ENCODE measurements at regions not wholly inside any gene's neighbourhood (a gene's known extent, or its start where the extent isn't known, plus 50 kb on each side); places are given as distances from the start of the nearest gene placed in this dataset.

DNA sequence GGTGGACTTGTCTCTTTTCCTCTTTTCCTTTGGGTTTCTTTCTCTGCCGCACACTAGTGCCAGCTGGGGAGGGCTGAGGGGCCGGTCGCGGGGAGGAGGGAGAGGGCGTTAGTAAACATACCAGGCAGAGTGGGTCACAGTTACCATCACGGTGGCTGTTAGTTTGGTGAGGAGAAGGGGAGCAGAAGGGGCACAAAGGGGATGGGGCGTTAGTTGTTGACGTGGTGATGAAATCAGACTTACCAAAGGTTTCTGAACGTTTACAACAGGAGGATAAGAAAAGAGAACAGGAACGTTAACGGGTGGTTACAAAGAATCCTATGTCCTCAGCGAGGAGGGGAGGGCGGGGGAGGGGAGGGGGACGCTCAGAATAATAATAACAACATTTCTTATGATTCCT is 77.9 kb downstream of the PTPRS start:
- CTCF ChIA-PET = no interaction called here
- TF ChIP-seq, protein P1, sequence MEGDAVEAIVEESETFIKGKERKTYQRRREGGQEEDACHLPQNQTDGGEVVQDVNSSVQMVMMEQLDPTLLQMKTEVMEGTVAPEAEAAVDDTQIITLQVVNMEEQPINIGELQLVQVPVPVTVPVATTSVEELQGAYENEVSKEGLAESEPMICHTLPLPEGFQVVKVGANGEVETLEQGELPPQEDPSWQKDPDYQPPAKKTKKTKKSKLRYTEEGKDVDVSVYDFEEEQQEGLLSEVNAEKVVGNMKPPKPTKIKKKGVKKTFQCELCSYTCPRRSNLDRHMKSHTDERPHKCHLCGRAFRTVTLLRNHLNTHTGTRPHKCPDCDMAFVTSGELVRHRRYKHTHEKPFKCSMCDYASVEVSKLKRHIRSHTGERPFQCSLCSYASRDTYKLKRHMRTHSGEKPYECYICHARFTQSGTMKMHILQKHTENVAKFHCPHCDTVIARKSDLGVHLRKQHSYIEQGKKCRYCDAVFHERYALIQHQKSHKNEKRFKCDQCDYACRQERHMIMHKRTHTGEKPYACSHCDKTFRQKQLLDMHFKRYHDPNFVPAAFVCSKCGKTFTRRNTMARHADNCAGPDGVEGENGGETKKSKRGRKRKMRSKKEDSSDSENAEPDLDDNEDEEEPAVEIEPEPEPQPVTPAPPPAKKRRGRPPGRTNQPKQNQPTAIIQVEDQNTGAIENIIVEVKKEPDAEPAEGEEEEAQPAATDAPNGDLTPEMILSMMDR (IDR thresholded peaks at IDR 0.05; ENCODE audit: insufficient read depth, low read length, missing control alignments) = no peak
- POLR2A ChIA-PET = no interaction called here
- H3K4me3 ChIP-seq (ENCODE audit: low read depth, low read length) = no peak overlapping the region
- DNase-seq (ENCODE audit: low read depth, low spot score) = no peak

DNA sequence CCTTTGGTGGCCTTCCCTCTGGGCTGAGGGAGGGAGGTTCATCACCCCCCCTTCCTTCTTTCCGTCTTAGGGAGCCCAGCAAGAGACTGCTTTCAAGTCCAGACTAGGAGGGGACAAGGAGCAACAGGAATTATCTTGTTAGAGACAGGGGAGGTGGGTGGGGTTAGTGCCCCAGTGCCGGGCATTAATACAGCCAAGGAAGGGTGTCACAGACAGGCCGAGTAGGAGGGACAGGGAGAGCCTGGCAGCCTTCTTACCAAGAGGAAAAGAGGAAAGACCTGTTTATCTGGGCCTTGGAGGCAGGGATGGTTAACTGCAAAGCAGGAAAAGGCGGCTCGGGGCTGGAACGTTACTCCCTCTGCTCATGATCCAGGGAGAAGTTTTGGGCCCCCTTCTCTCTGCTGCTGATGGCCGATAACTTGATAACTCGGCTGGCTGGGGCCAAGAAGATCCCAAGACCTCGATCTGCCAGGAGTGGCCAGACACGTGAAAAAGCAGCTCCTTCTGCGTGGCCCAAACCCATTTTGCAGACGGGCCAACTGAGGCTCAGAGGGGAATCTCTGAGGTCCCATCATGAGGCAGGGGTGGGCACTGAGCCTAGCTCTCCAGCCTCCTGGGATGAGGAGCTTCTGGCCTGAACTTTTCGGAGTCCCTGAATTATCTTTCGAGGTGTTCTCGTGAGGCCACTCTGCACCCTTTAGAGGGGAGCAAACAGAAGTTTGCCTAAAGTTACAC is 79.3 kb downstream of the PTPRS start:
- H3K4me3 ChIP-seq (ENCODE audit: low read depth, low read length) = no peak overlapping the region
- POLR2A ChIA-PET = interaction anchor here (0.6 kb wide), 1 partner anchor 137 kb away, joined by 3 read pairs; no protein-coding TSS in a partner anchor
- no peak for DNase-seq (ENCODE audit: low read depth, low spot score)
- TF ChIP-seq, protein P1 (IDR thresholded peaks at IDR 0.05; ENCODE audit: insufficient read depth, low read length, missing control alignments) = no peak
- CTCF ChIA-PET = no interaction called here

DNA sequence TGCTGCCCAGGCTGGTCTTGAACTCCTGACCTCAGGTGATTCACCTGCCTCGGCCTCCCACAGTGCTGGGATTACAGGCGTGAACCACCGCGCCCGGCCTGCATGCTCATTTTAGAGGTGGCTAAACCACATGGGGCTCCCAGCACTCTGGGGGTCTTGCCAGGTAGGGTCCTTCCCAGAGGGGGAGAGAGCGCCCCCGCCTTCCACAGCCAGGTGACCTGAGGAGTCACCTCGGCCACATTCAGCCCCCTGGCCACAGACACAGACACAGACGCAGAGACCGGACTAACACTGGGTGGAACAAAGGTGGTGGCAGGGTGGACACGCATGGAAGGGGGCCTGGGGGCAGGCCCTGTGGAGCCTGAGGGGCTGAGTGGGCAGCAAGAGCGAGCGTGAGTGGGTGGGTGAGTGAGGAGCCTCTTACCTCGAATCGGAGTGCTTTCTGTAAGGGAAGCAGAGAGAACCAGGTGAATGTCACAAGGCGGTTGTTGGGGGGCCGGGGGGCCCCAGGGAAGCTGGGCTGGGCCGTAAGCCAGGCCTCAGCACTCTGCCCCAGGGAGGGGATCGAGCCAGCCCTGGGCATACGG is 80.1 kb downstream of the PTPRS start:
- DNase-seq (ENCODE audit: low read depth, low spot score) = no peak
- POLR2A ChIA-PET = no interaction called here
- H3K4me3 ChIP-seq (ENCODE audit: low read depth, low read length) = no peak overlapping the region
- TF ChIP-seq, protein P1 (IDR thresholded peaks at IDR 0.05; ENCODE audit: insufficient read depth, low read length, missing control alignments) = no peak
- CTCF ChIA-PET = no interaction called here

DNA sequence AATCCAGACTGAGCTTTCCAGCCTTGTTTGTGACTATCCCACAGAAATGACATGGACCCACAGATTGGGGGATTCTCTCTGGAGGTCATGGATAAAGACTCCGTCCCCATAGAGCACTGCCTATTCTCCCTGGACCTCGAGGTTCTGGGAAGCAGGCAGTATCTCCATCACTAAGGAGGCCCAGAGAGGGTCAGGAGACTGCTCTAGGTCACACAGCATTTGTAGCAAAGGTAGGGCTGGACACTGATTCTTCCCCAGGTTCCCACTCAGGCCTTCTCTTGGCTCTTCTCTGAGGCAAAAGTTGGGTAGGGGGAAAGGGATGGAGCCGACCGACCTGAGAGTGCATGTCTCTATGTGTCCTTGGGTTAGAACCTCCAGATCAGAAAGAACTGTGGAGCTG is 80.9 kb downstream of the PTPRS start:
- ChIA-PET CTCF (no interaction called here), POLR2A (no interaction called here)
- H3K4me3 ChIP-seq (ENCODE audit: low read depth, low read length) = no peak overlapping the region
- TF ChIP-seq, protein P1 (IDR thresholded peaks at IDR 0.05; ENCODE audit: insufficient read depth, low read length, missing control alignments) = no peak
- no peak for DNase-seq (ENCODE audit: low read depth, low spot score)

DNA sequence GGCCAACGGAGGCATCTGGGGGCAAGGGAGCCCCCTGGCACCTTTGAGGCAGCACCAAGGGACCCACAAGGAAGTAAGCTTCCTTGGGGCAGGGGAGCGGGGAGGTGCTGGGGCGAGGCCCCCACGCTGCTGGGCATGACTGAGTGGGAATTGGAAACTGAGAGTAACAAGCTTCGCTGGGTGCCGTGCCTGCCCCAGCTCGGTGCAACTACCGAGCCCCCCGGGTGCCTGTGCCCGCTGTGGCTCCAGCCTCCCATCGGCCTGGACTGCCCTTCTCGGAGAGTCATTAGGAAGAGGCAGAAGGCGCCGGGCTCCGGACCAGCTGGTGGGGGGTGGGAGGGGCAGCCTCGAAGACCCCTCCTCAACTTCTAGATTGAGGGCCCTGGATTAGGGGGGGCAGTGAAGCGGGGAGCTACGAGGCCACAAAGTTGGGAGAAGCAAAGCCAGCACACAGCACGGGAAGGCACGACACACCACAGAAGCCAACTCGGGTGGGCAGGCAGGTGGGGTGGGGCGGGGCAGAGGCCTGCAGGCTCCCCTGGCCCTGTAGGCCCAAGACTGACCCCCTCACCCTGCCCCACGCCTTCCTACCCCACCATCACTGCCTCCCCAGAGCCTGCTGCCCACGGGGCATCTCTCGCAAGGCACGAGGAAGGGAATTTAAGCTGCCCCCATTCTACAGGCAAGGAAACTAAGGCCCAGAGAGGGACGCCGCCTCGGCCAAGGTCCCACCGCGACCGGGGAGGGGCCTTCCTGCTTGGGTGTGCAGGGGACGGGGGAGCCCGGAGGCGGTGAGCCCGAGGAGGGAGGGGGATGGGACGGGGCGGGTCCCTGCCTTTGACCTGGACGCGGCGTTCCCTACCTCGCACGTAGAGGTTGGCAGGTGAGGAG is 83.2 kb downstream of the PTPRS start:
- POLR2A ChIA-PET = no interaction called here
- no peak overlapping the region for H3K4me3 ChIP-seq (ENCODE audit: low read depth, low read length)
- TF ChIP-seq, protein P1 (IDR thresholded peaks at IDR 0.05; ENCODE audit: insufficient read depth, low read length, missing control alignments) = no peak
- CTCF ChIA-PET = interaction anchor here (0.7 kb wide), 1 partner anchor 209 kb away, joined by 3 read pairs; no protein-coding TSS in a partner anchor
- DNase-seq (ENCODE audit: low read depth, low spot score) = no peak
